Tibial artery (tissue), 4 donors: ENCODE measurements at regions not wholly inside any gene's neighbourhood (a gene's known extent, or its start where the extent isn't known, plus 50 kb on each side); places are given as distances from the start of the nearest gene placed in this dataset.

ENCODE experiments used
- DNase-seq, 2 donors: peaks; one replicate each; pipeline ENCODE4 v3.0.0-alpha.2; 2019
- H3K27ac ChIP-seq, 2 donors: fragments of 200-600 bp; sonication (generic) in 1 of 2; 1 replicate in 1 of 2; 2 replicates in 1 of 2; pipeline ENCODE4 v1.5.1; 2018 to 2019; ENCODE audit warnings: mild to moderate bottlenecking in 1 of 2
- H3K27me3 ChIP-seq, 2 donors: fragments of 200-600 bp; sonication (generic) in 1 of 2; one replicate each; pipeline versions ENCODE4 v1.5.1 to v1.6.0; 2016 to 2019
- H3K36me3 ChIP-seq, 3 donors: fragments of 200-600 bp; sonication (generic) in 2 of 3; one replicate each; pipeline ENCODE4 v1.5.1; 2016 to 2019; ENCODE audit warnings: mild to moderate bottlenecking in 2 of 3
- H3K4me1 ChIP-seq, 4 donors: fragments of 200-600 bp; sonication (generic) in 2 of 4; 1 replicate in 3 of 4; 2 replicates in 1 of 4; pipeline ENCODE4 v1.5.1; 2016 to 2019
- H3K4me3 ChIP-seq, 2 donors: fragments of 200-600 bp; sonication (generic) in 1 of 2; 1 replicate in 1 of 2; 2 replicates in 1 of 2; pipeline ENCODE4 v1.5.1; 2018 to 2019; ENCODE audit warnings: mild to moderate bottlenecking in 2 of 2
- H3K9me3 ChIP-seq, 3 donors: fragments of 200-600 bp; sonication (generic) in 1 of 3; one replicate each; pipeline ENCODE4 v1.5.1; 2016 to 2019
- intact Hi-C: fragments of 100-400 bp; cut with DNase I; formaldehyde crosslinking; loops from one replicate; pipeline ENCODE4 v1.15.0; 2023; ENCODE audit warnings: low total_unique reads
- TF ChIP-seq, protein P1 (sequence below), 2 experiments: fragments of 200-600 bp in 1 of 2; fragments of 450-650 bp in 1 of 2; IDR thresholded peaks; one replicate each; pipeline ENCODE4 v1.5.1; 2017 to 2019; ENCODE audit warnings: antibody characterized with exemption in 2 of 2, mild to moderate bottlenecking in 1 of 2, moderate library complexity in 1 of 2

DNA sequence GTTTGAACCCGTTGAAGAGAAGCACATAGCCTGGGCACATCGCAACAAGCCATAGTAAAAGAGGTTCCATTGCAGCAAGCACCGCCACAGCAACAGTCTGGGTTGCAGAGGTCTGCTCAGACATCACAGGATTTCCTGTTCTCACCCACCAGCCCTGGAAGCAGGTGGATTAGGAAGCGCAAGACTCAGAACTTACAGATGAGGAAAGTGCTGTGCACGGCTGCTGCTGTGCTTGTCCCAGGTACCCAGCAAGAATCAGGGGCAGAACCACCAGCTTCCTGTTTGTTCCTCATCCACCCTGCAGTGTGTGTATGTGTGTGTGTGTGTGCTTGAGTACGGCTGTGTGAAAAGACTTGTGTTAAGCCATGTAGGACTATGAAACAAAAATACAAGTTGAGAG is 124.7 kb upstream of the IRX2 start:
- Histone ChIP-seq H3K9me3 (peaks cover 0 to 5% (median 0%) of the 10 kb centered on the region in 3 donors), H3K27ac (no peak overlapping the region), H3K36me3 (no peaks in the 10 kb centered on the region), H3K4me3 (no peak overlapping the region), H3K4me1 (no peaks in the 10 kb centered on the region), H3K27me3 (no peaks in the 10 kb centered on the region)
- intact Hi-C loops = no loop called here
- TF ChIP-seq, protein P1, sequence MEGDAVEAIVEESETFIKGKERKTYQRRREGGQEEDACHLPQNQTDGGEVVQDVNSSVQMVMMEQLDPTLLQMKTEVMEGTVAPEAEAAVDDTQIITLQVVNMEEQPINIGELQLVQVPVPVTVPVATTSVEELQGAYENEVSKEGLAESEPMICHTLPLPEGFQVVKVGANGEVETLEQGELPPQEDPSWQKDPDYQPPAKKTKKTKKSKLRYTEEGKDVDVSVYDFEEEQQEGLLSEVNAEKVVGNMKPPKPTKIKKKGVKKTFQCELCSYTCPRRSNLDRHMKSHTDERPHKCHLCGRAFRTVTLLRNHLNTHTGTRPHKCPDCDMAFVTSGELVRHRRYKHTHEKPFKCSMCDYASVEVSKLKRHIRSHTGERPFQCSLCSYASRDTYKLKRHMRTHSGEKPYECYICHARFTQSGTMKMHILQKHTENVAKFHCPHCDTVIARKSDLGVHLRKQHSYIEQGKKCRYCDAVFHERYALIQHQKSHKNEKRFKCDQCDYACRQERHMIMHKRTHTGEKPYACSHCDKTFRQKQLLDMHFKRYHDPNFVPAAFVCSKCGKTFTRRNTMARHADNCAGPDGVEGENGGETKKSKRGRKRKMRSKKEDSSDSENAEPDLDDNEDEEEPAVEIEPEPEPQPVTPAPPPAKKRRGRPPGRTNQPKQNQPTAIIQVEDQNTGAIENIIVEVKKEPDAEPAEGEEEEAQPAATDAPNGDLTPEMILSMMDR (IDR thresholded peaks at IDR 0.05) = no peak
- no peak for DNase-seq

DNA sequence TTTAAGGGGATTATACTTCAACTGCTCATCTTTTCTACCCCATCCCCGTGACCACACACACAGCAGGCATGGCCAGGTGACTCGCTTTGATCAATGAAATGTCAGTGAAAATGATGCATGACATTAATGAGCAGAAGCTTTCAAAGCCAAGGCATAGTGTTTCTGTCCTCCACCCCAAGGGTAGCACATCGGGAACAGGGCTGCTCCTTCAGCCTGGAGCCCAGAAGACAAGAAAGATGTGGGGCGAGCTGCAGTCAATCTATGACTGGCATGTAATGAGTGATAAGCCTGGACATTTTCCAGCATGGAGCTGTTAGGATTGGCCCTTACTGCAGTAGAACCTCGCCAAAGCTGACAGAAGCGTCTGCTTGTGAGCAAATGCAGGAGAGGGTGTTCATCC is 122.6 kb upstream of the IRX2 start:
- peaks cover 0 to 5% (median 0%) of the 10 kb centered on the region in 3 donors for H3K9me3 ChIP-seq
- no peak overlapping the region for H3K27ac ChIP-seq
- no peaks in the 10 kb centered on the region for H3K27me3 ChIP-seq
- H3K4me1 ChIP-seq = no peaks in the 10 kb centered on the region
- intact Hi-C loops = no loop called here
- DNase-seq = no peak
- no peak overlapping the region for H3K4me3 ChIP-seq
- TF ChIP-seq, protein P1 (IDR thresholded peaks at IDR 0.05) = no peak
- no peaks in the 10 kb centered on the region for H3K36me3 ChIP-seq

DNA sequence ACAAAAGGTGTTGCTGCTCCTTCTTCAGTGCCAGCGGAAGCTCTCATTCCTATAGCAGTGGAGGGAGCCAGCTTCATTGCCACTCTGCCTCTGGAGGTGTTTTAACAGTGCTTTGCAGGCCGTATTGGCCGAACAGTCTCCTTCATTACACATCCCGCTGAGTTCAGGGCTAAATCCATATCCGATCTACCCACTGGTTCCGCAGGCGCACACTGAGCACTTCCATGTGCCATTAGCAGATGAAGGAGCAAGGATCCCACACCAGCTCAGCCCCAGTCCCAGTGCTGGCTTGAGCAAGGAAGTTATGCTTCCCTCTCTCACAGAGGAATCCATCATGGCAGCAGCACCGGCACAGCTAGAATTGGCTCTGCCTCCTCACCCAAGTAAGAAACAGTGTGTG is 121.2 kb upstream of the IRX2 start:
- intact Hi-C loops = no loop called here
- TF ChIP-seq, protein P1 (IDR thresholded peaks at IDR 0.05) = no peak

DNA sequence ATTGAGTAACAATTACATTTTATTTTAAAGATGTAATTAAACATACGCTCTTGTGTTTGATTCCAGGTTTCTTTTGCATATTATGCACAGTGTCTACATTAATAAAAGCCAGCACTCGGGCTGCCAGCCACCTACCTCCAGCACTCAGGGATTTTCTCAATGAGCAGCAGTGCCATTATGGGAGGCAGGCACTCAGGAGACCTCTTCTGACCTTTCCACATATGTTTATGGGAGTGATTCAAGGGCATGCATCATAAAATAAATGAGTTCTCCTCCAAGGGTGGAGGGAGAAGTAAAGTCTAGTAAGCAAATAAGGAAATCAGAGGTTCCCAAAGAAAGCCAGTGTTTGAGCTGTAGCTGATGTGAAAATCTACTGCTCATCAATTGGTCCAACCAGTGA is 119.8 kb upstream of the IRX2 start:
- H3K36me3 ChIP-seq = no peaks in the 10 kb centered on the region
- no peaks in the 10 kb centered on the region for H3K4me1 ChIP-seq
- H3K4me3 ChIP-seq = no peak overlapping the region
- H3K9me3 ChIP-seq = peaks cover 0 to under 1% (median 0%) of the 10 kb centered on the region in 3 donors
- no peak overlapping the region for H3K27ac ChIP-seq
- no peak for DNase-seq
- intact Hi-C loops = no loop called here
- TF ChIP-seq, protein P1 (IDR thresholded peaks at IDR 0.05) = no peak
- H3K27me3 ChIP-seq = no peaks in the 10 kb centered on the region

More for the DNA sequence above, 121.2 kb upstream of the IRX2 start:
- no peaks in the 10 kb centered on the region for H3K4me1 ChIP-seq
- peaks cover 0 to 3% (median 0%) of the 10 kb centered on the region in 3 donors for H3K9me3 ChIP-seq
- no peaks in the 10 kb centered on the region for H3K27me3 ChIP-seq
- H3K4me3 ChIP-seq = no peak overlapping the region
- no peak for DNase-seq
- H3K27ac ChIP-seq = no peak overlapping the region
- no peaks in the 10 kb centered on the region for H3K36me3 ChIP-seq

DNA sequence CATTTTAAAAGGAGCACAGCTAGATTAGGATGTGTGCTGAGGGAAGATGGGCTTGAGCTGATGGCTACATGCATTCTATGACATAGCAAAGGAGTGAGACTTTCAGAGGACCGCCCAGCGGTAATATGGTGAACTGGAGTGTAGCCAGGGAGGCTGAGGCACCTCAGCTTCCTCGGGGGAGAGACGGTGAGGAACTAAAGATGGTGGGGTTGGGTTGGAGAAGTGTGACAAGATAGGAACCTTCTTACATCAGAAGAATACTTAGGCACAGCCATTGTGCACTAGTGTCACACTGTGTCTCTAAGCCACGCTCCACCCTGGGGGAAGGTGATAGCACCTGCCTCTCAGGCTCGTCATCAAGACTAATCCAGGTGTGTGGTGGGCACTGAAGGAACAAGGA is 118.0 kb upstream of the IRX2 start:
- H3K27me3 ChIP-seq = no peaks in the 10 kb centered on the region
- TF ChIP-seq, protein P1 (IDR thresholded peaks at IDR 0.05) = no peak
- H3K4me1 ChIP-seq = no peaks in the 10 kb centered on the region
- H3K36me3 ChIP-seq = no peaks in the 10 kb centered on the region
- no peak for DNase-seq
- peaks cover 0 to 3% (median 0%) of the 10 kb centered on the region in 3 donors for H3K9me3 ChIP-seq
- intact Hi-C loops = no loop called here
- no peak overlapping the region for H3K27ac ChIP-seq
- H3K4me3 ChIP-seq = no peak overlapping the region

DNA sequence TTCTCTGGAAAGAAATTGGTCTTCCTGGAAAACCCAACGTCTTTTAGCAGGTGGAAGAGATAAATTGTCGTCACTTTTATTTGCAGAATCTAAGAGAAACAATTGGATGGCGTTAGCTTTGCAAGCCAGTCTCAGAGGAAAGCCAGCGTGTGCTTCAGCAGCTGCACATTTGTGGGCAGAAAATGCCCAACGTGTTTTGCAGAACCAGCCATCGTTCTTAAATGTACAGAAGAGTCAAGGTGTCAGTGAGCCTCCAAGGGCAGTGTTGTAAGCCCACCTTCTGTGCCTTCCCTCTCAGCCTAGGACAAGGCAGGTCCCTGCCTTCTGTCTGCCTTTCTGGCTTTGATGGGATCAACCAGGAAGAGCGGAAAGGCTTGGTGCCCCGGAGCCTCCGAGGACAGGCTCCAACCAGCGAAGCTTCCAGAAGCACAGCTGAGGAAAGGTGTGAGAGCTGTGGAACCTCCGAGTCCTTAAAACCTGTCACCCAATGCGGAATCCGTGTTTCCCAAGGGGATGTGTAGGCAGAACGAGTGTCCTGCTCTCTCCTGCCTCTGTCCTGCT is 116.0 kb upstream of the IRX2 start:
- no peaks in the 10 kb centered on the region for H3K27me3 ChIP-seq
- DNase-seq = no peak
- H3K9me3 ChIP-seq = peaks cover 0 to 3% (median 0%) of the 10 kb centered on the region in 3 donors
- intact Hi-C loops = no loop called here
- H3K4me1 ChIP-seq = no peaks in the 10 kb centered on the region
- no peak overlapping the region for H3K4me3 ChIP-seq
- H3K36me3 ChIP-seq = no peaks in the 10 kb centered on the region
- H3K27ac ChIP-seq = no peak overlapping the region
- TF ChIP-seq, protein P1 (IDR thresholded peaks at IDR 0.05) = no peak
